Neural progenitor cell (in vitro differentiated cells): ENCODE measurements at regions not wholly inside any gene's neighbourhood (a gene's known extent, or its start where the extent isn't known, plus 50 kb on each side); places are given as distances from the start of the nearest gene placed in this dataset.

ENCODE experiments used
- EZH2 ChIP-seq: fragments of 200-600 bp; sonication (generic); IDR thresholded peaks from 2 replicates; pipeline ENCODE4 v1.6.1; 2017; ENCODE audit warnings: antibody characterized with exemption, mild to moderate bottlenecking, moderate library complexity
- TF ChIP-seq, protein P1 (sequence below): fragments of 200-600 bp; sonication (generic); IDR thresholded peaks from 2 replicates; pipeline ENCODE4 v1.5.1; 2017; ENCODE audit warnings: antibody characterized with exemption, mild to moderate bottlenecking

DNA sequence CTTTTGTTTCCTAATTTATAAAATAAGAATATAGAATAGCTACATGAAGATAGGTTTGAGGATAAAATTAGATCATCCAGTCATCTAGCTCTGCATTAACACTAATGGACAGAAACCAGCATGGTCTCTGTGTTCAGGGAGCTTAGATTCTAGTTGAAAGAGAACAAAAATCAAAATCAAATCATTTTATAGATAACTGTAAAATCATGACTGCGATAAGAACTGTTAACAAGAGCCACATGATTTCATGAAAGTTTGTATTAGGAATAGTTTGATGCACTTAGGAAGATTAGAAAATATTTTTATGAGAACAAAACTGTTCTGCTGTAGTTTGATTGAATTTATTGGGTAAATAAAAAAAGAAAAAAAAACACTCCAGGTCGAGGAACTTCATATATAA, 1074.7 kb downstream of the MAT2B start:
- TF ChIP-seq, protein P1, sequence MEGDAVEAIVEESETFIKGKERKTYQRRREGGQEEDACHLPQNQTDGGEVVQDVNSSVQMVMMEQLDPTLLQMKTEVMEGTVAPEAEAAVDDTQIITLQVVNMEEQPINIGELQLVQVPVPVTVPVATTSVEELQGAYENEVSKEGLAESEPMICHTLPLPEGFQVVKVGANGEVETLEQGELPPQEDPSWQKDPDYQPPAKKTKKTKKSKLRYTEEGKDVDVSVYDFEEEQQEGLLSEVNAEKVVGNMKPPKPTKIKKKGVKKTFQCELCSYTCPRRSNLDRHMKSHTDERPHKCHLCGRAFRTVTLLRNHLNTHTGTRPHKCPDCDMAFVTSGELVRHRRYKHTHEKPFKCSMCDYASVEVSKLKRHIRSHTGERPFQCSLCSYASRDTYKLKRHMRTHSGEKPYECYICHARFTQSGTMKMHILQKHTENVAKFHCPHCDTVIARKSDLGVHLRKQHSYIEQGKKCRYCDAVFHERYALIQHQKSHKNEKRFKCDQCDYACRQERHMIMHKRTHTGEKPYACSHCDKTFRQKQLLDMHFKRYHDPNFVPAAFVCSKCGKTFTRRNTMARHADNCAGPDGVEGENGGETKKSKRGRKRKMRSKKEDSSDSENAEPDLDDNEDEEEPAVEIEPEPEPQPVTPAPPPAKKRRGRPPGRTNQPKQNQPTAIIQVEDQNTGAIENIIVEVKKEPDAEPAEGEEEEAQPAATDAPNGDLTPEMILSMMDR: no peak
- TF ChIP-seq EZH2: no peak
